ENCODE measurements at regions not wholly inside any gene's neighbourhood (a gene's known extent, or its start where the extent isn't known, plus 50 kb on each side); places are given as distances from the start of the nearest gene placed in this dataset.

GRCh38 chr1:116311193-116311592 is 61.9 kb upstream of the ATP1A1 start:
- no peak overlapping the region for H3K4me3 Mint-ChIP-seq
- peaks cover 2% of the 10 kb centered on the region for H3K27me3 Mint-ChIP-seq
- peaks cover 0 to 3% (median 0%) of the 10 kb centered on the region in 3 donors for H3K4me1 Mint-ChIP-seq
- H3K9me3 Mint-ChIP-seq, result no peaks in the 10 kb centered on the region
- no peak overlapping the region for H3K27ac Mint-ChIP-seq
- H3K36me3 Mint-ChIP-seq, result no peaks in the 10 kb centered on the region

- H3K9me3 Mint-ChIP-seq, result no peaks in the 10 kb centered on the region
- H3K36me3 Mint-ChIP-seq, result no peaks in the 10 kb centered on the region
- no peak overlapping the region for H3K4me3 Mint-ChIP-seq
- H3K27ac Mint-ChIP-seq, result no peak overlapping the region
- H3K27me3 Mint-ChIP-seq, result peaks cover 2% of the 10 kb centered on the region
- peaks cover 0 to 3% (median 0%) of the 10 kb centered on the region in 3 donors for H3K4me1 Mint-ChIP-seq
Observed at GRCh38 chr1:116311756-116312680, 61.0 kb upstream of the ATP1A1 start.

GRCh38 chr1:116312681-116313069 is 60.4 kb upstream of the ATP1A1 start:
- Mint-ChIP-seq H3K27ac (no peak overlapping the region), H3K27me3 (peaks cover 2% of the 10 kb centered on the region), H3K36me3 (no peaks in the 10 kb centered on the region), H3K4me3 (no peak overlapping the region), H3K4me1 (peaks cover 0 to 3% (median 0%) of the 10 kb centered on the region in 3 donors), H3K9me3 (no peaks in the 10 kb centered on the region)

- H3K27ac Mint-ChIP-seq, result no peak overlapping the region
- H3K27me3 Mint-ChIP-seq, result peaks cover 2% of the 10 kb centered on the region
- H3K9me3 Mint-ChIP-seq, result no peaks in the 10 kb centered on the region
- no peaks in the 10 kb centered on the region for H3K36me3 Mint-ChIP-seq
- H3K4me3 Mint-ChIP-seq, result no peak overlapping the region
- peaks cover 0 to 3% (median 0%) of the 10 kb centered on the region in 3 donors for H3K4me1 Mint-ChIP-seq
Observed at GRCh38 chr1:116313776-116314175, 59.3 kb upstream of the ATP1A1 start.

- Mint-ChIP-seq H3K27me3 (no peaks in the 10 kb centered on the region), H3K4me3 (no peak overlapping the region), H3K4me1 (peaks cover 0 to 3% (median 0%) of the 10 kb centered on the region in 3 donors), H3K27ac (no peak overlapping the region), H3K36me3 (no peaks in the 10 kb centered on the region), H3K9me3 (no peaks in the 10 kb centered on the region)
Observed at GRCh38 chr1:116314305-116314919, 58.6 kb upstream of the ATP1A1 start.

- Mint-ChIP-seq H3K27me3 (no peaks in the 10 kb centered on the region), H3K9me3 (no peaks in the 10 kb centered on the region), H3K36me3 (no peaks in the 10 kb centered on the region), H3K27ac (no peak overlapping the region), H3K4me1 (peaks cover 0 to 3% (median 0%) of the 10 kb centered on the region in 3 donors), H3K4me3 (no peak overlapping the region)
Observed at GRCh38 chr1:116316373-116316772, 56.7 kb upstream of the ATP1A1 start.

- Mint-ChIP-seq H3K27me3 (no peaks in the 10 kb centered on the region), H3K4me1 (no peaks in the 10 kb centered on the region), H3K36me3 (no peaks in the 10 kb centered on the region), H3K27ac (no peak overlapping the region), H3K9me3 (no peaks in the 10 kb centered on the region), H3K4me3 (no peak overlapping the region)
Observed at GRCh38 chr1:116318897-116319296, 54.1 kb upstream of the ATP1A1 start.

- Mint-ChIP-seq H3K36me3 (no peaks in the 10 kb centered on the region), H3K4me1 (peaks cover 12 to 17% (median 13%) of the 10 kb centered on the region in 3 donors), H3K27me3 (peaks cover 2% of the 10 kb centered on the region), H3K9me3 (no peaks in the 10 kb centered on the region), H3K27ac (no peak overlapping the region), H3K4me3 (no peak overlapping the region)
Observed at GRCh38 chr1:116320874-116321273, 52.2 kb upstream of the ATP1A1 start.

GRCh38 chr1:116321766-116322175 is 51.3 kb upstream of the ATP1A1 start:
- Mint-ChIP-seq H3K36me3 (no peaks in the 10 kb centered on the region), H3K27ac (no peak overlapping the region), H3K27me3 (peaks cover 2% of the 10 kb centered on the region), H3K9me3 (no peaks in the 10 kb centered on the region), H3K4me1 (peaks cover 20 to 25% (median 21%) of the 10 kb centered on the region in 3 donors), H3K4me3 (no peak overlapping the region)

- H3K27ac Mint-ChIP-seq, result no peak overlapping the region
- H3K4me1 Mint-ChIP-seq, result peaks cover 20 to 25% (median 21%) of the 10 kb centered on the region in 3 donors
- no peaks in the 10 kb centered on the region for H3K36me3 Mint-ChIP-seq
- no peaks in the 10 kb centered on the region for H3K9me3 Mint-ChIP-seq
- peaks cover 2% of the 10 kb centered on the region for H3K27me3 Mint-ChIP-seq
- no peak overlapping the region for H3K4me3 Mint-ChIP-seq
Observed at GRCh38 chr1:116322752-116323405, 50.2 kb upstream of the ATP1A1 start.
